DMS 273 (cell line): ENCODE measurements at regions not wholly inside any gene's neighbourhood (a gene's known extent, or its start where the extent isn't known, plus 50 kb on each side); places are given as distances from the start of the nearest gene placed in this dataset.
A peak's percentile ranks its signal among the peaks of the same experiment; 100 is the strongest.
"Not testable (repeated sequence)": the region's sequence is repeated elsewhere in the genome, so short reads cannot be mapped to it uniquely, and the experiment has no call there.

Experiments used
- DNase-seq: peaks from one replicate; lab custom pipeline; 2025; ENCODE audit not compliant: unreplicated experiment; lab: John Stamatoyannopoulos, UW

- no peak for DNase-seq
Measured at GRCh38 chr13:50616101-50616500, 227.4 kb downstream of the DLEU7 start.

- no peak for DNase-seq
Measured at GRCh38 chr13:50617134-50617721, 226.3 kb downstream of the DLEU7 start.

DNA sequence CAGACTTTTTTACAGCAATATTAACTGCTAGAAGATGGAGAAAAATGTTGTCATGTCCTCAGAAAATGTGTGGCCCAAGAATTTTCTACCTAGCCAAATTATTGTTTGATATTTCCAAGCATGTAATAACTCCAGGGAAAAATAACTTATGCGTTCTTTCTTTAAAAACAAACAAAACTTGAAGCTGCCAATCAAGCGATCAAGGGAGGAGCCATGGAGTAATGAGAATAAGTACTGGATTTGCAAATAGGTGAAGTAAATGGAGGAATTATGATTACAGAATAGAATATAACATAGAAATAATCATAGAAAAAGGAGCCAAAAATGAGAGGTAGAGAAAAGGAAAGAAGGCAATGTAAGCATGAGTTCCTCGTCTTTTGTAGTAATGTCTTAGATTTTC is 225.3 kb downstream of the DLEU7 start:
- DNase-seq, result no peak

DNA sequence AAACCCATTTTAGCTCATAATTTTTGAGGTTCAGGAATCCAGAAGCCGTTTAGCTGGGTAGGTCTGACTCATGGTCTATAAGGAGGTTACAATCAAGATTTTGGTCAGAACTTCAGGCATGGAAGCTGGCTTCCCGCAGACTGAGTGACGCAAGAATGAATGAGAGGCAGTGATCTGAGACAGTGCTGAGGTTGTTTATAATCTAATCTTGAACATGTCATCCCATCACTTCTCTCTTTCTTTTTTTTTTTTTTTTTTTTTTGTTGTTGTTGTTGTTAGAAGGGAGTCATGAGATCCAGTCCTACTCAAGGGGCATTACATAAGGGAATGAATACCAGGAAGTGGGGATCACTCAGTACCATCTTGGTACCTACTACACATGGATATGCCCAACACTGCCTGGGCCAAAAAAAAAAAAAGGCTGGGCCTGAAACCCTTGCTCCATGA is 217.4 kb downstream of the DLEU7 start:
- DNase-seq, result no peak

- no peak for DNase-seq
Measured at GRCh38 chr13:50627111-50627510, 216.4 kb downstream of the DLEU7 start.

- DNase-seq, result not testable (repeated sequence)
Measured at GRCh38 chr13:50628512-50628911, 215.0 kb downstream of the DLEU7 start.

DNA sequence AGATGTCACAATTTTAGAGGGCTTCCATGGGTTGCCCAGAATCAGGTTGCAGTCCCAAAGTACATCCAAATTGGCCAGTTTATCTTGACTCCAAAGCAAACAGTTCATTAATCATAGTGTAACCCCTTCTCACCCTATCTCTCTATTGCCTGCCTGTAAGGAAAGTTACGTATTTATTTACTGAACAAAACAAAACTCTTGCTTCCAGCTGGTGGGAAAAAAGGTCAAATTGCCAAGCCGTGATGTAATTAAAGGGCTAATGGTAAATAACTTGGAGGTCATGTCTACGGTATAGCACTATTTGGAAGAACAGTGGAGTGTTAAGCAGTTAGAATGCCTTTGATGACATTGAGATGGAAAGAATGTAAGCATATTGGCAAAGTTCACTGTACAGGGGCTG is 214.0 kb downstream of the DLEU7 start:
- no peak for DNase-seq

DNA sequence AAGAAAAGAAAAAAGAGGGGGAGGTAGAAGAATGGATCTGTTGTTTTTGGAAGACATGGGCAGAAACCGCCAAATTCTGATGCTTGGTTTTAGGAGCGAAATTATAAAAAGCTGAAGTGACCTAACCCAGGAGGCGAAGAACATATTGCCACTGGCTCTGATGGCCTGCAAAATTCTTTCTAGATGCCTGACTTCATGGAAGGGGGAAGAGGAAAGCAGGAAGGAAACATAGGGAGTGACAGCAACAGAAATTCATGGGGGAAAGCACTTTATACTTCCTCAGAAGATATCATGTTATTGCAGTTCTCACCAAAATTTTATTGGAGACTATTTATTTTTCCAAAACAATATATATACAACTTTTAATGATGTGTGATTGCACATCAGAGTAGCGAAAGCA is 213.5 kb downstream of the DLEU7 start:
- no peak for DNase-seq

DNA sequence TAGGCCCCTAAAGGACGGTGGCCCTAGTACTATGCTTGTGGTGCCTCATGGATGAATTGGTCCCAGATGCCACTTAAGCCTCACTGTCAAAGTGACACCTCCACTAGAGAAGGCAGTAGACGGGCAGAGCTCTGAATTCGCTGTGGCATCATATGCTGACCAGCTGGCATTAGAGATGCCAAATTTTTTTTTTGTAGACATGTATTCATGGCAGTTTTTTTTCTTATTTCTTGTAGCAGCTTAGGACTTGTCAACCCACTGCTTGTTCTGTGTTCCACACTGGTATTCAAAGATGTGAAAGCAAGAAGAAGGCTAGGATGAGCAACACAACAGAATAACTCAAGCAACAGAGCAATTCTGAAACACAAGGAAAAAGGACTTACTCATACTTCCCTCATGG is 212.5 kb downstream of the DLEU7 start:
- DNase-seq, result no peak

DNA sequence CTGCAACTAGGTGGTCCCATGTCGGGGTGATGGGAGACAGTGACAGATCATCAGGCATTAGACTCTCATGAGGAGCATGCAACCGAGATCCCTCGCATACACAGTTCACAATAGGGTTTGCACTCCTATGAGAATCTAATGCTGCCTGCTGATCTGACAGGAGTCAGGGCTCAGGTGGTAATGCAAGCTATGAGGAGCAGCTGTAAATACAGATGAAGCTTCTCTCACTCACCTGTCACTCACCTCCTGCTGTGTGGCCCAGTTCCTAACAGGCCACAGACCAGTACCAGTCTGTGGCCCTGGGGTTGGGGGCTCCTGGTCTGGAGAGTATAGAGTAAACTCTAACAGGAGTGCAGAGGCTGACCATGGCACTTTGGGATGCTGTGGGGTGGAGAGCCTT is 209.2 kb downstream of the DLEU7 start:
- no peak for DNase-seq

GRCh38 chr13:50635504-50635903 is 208.0 kb downstream of the DLEU7 start:
- no peak for DNase-seq

GRCh38 chr13:50636007-50636704 is 207.3 kb downstream of the DLEU7 start:
- peak; percentile 39 for DNase-seq

DNA sequence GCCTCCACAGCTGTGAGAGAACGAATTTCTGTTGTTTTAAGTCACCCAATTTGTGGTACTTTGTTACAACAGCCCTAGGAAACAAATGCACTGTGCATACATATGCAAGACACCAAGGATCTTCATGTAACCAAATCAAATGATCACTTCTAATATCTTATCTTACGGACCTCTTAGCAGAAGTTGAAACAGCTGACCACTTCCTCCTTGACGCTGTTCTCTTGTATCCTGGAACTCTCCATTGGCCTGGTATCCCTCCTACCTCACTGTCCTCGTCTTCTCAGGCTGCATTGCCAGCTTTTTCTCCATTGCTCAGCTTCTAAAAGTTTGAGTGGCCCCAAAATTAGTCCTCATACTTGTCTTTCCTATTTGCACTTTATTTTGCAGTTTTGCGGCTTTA is 200.4 kb downstream of the DLEU7 start:
- no peak for DNase-seq

GRCh38 chr13:50644081-50644871 is 199.2 kb downstream of the DLEU7 start:
- DNase-seq, result no peak

DNA sequence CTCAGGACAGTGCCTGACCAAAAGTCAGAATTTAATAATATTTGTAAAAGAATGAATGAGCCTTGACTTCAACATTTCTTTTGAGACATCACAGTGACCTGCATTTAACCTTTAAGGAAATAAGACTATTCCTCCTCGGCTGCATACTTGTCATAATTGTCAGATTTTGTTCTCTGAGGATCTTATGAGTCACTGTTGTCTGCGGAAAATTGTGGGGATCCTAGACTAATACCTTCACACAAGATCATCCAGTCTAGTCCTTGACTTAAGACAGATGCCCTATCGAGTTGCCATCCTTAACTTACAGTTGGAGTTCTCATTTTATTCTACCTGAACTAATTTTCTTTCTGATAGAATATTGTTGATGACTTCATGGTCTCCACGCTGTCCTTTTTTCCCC is 198.4 kb downstream of the DLEU7 start:
- DNase-seq, result no peak

- DNase-seq, result no peak
Measured at GRCh38 chr13:50646070-50646469, 197.4 kb downstream of the DLEU7 start.

- no peak for DNase-seq
Measured at GRCh38 chr13:50649211-50649610, 194.3 kb downstream of the DLEU7 start.

- DNase-seq, result no peak
Measured at GRCh38 chr13:50650592-50651504, 192.6 kb downstream of the DLEU7 start.

DNA sequence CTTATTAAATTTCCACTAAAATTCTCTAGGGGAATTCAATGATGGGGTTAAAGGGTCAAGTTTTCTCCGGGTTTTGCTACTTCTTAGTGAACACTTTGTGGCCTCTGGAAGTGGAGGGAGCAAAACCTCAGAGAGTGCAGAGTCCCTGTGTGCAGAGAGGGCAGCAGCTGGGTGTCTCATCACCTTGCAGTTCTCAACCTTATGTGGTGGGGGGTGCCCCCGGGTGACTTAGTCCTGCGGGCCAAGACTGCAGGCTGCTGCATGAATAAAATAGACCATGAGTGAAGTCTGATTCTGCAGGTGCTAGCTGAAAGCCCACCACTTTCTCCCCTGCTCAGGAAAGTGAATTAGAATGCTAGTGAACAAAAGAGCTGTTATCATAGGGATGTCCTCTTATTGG is 191.6 kb downstream of the DLEU7 start:
- DNase-seq, result no peak

- DNase-seq, result no peak
Measured at GRCh38 chr13:50654331-50654730, 189.2 kb downstream of the DLEU7 start.

DNA sequence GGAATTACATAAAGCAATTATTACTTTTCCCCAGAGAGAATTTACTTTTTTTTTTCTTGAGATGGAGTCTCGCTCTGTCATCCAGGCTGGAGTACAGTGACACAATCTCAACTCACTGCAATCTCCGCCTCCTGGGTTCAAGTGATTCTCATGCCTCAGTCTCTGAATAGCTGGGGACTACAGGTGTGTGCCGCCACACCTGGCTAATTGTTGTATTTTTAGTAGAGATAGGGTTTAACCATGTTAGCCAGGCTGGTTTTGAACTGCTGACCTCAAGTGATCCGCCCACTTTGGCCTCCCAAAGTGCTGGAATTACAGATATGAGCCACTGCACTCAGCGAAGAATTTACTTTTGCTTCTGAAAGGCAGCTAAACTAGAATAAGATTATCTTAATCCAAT is 181.6 kb downstream of the DLEU7 start:
- not testable (repeated sequence) for DNase-seq
